Lower leg skin (tissue), 3 donors: ENCODE measurements at regions not wholly inside any gene's neighbourhood (a gene's known extent, or its start where the extent isn't known, plus 50 kb on each side); places are given as distances from the start of the nearest gene placed in this dataset.

ENCODE experiments used
- POLR2A ChIP-seq, 2 donors: fragments of 450-650 bp; IDR thresholded peaks; one replicate each; pipeline ENCODE4 v1.6.1; 2016 to 2017; ENCODE audit warnings: antibody characterized with exemption in 2 of 2, mild to moderate bottlenecking in 1 of 2, moderate library complexity in 1 of 2
- TF ChIP-seq, protein P1 (sequence below), 3 donors: fragments of 450-650 bp; IDR thresholded peaks; one replicate each; pipeline ENCODE4 v1.5.1; 2016; ENCODE audit warnings: antibody characterized with exemption in 3 of 3, mild to moderate bottlenecking in 3 of 3, moderate library complexity in 2 of 3

GRCh38 chr11:38136887-38137286, 1538.9 kb upstream of the RAG2 start:
- TF ChIP-seq POLR2A (IDR thresholded peaks at IDR 0.05), result no peak
- TF ChIP-seq, protein P1, sequence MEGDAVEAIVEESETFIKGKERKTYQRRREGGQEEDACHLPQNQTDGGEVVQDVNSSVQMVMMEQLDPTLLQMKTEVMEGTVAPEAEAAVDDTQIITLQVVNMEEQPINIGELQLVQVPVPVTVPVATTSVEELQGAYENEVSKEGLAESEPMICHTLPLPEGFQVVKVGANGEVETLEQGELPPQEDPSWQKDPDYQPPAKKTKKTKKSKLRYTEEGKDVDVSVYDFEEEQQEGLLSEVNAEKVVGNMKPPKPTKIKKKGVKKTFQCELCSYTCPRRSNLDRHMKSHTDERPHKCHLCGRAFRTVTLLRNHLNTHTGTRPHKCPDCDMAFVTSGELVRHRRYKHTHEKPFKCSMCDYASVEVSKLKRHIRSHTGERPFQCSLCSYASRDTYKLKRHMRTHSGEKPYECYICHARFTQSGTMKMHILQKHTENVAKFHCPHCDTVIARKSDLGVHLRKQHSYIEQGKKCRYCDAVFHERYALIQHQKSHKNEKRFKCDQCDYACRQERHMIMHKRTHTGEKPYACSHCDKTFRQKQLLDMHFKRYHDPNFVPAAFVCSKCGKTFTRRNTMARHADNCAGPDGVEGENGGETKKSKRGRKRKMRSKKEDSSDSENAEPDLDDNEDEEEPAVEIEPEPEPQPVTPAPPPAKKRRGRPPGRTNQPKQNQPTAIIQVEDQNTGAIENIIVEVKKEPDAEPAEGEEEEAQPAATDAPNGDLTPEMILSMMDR (IDR thresholded peaks at IDR 0.05), result no peak
